ENCODE measurements at regions not wholly inside any gene's neighbourhood (a gene's known extent, or its start where the extent isn't known, plus 50 kb on each side); places are given as distances from the start of the nearest gene placed in this dataset.

- WGBS = 29% methylated on average over 3 of the region's 3 CpGs
- Histone ChIP-seq H3K9me3 (ENCODE audit: control insufficient read depth in 2 of 2, insufficient read depth in 1 of 2, low read length in 1 of 2) (no peaks in the 10 kb centered on the region), H3K36me3 (ENCODE audit: control insufficient read depth in 2 of 2, insufficient read depth in 2 of 2, low read length in 1 of 2) (no peaks in the 10 kb centered on the region), H3K4me3 (ENCODE audit: low read length in 2 of 2) (no peak overlapping the region), H3K4me1 (ENCODE audit: control insufficient read depth in 2 of 2, insufficient read depth in 2 of 2, low read length in 2 of 2) (peaks cover 26 to 57% of the 10 kb centered on the region in 2 donors), H3K27ac (ENCODE audit: low read depth in 1 of 2, low read length in 1 of 2) (peak overlapping the region; percentile 75 to 79), H3K27me3 (ENCODE audit: control insufficient read depth in 2 of 2, insufficient read depth in 1 of 2, low read length in 1 of 2) (no peaks in the 10 kb centered on the region)
- no peak for DNase-seq (ENCODE audit: low read depth in 6 of 9, low spot score in 9 of 9)
Measured at GRCh38 chr2:59887366-59887765, 666.1 kb downstream of the BCL11A start.

- H3K36me3 ChIP-seq (ENCODE audit: control insufficient read depth in 2 of 2, insufficient read depth in 2 of 2, low read length in 1 of 2) = no peaks in the 10 kb centered on the region
- 53% methylated on average over 3 of the region's 3 CpGs for WGBS
- H3K4me1 ChIP-seq (ENCODE audit: control insufficient read depth in 2 of 2, insufficient read depth in 2 of 2, low read length in 2 of 2) = peaks cover 26 to 52% of the 10 kb centered on the region in 2 donors
- H3K27me3 ChIP-seq (ENCODE audit: control insufficient read depth in 2 of 2, insufficient read depth in 1 of 2, low read length in 1 of 2) = no peaks in the 10 kb centered on the region
- no peak overlapping the region for H3K4me3 ChIP-seq (ENCODE audit: low read length in 2 of 2)
- DNase-seq (ENCODE audit: low read depth in 6 of 9, low spot score in 9 of 9) = peak in 1 of 9 donors; percentile 62
- peak overlapping the region in 1 of 2 donors; percentile 75 for H3K27ac ChIP-seq (ENCODE audit: low read depth in 1 of 2, low read length in 1 of 2)
- no peaks in the 10 kb centered on the region for H3K9me3 ChIP-seq (ENCODE audit: control insufficient read depth in 2 of 2, insufficient read depth in 1 of 2, low read length in 1 of 2)
Measured at GRCh38 chr2:59886759-59887158, 666.7 kb downstream of the BCL11A start.

GRCh38 chr2:59885541-59885940 lies 667.9 kb downstream of the BCL11A start:
- Histone ChIP-seq H3K4me1 (ENCODE audit: control insufficient read depth in 2 of 2, insufficient read depth in 2 of 2, low read length in 2 of 2) (peaks cover 24 to 47% of the 10 kb centered on the region in 2 donors), H3K27me3 (ENCODE audit: control insufficient read depth in 2 of 2, insufficient read depth in 1 of 2, low read length in 1 of 2) (no peaks in the 10 kb centered on the region), H3K4me3 (ENCODE audit: low read length in 2 of 2) (no peak overlapping the region), H3K36me3 (ENCODE audit: control insufficient read depth in 2 of 2, insufficient read depth in 2 of 2, low read length in 1 of 2) (no peaks in the 10 kb centered on the region), H3K27ac (ENCODE audit: low read depth in 1 of 2, low read length in 1 of 2) (peak overlapping the region; percentile 66 to 83), H3K9me3 (ENCODE audit: control insufficient read depth in 2 of 2, insufficient read depth in 1 of 2, low read length in 1 of 2) (no peaks in the 10 kb centered on the region)
- peak in 4 of 9 donors; percentile 51 to 80 (median 56) for DNase-seq (ENCODE audit: low read depth in 6 of 9, low spot score in 9 of 9)
- 45% methylated on average over 6 of the region's 6 CpGs for WGBS

GRCh38 chr2:59884166-59884565 lies 669.3 kb downstream of the BCL11A start:
- H3K9me3 ChIP-seq (ENCODE audit: control insufficient read depth in 2 of 2, insufficient read depth in 1 of 2, low read length in 1 of 2) = no peaks in the 10 kb centered on the region
- peaks cover 24 to 40% of the 10 kb centered on the region in 2 donors for H3K4me1 ChIP-seq (ENCODE audit: control insufficient read depth in 2 of 2, insufficient read depth in 2 of 2, low read length in 2 of 2)
- no peaks in the 10 kb centered on the region for H3K36me3 ChIP-seq (ENCODE audit: control insufficient read depth in 2 of 2, insufficient read depth in 2 of 2, low read length in 1 of 2)
- H3K27me3 ChIP-seq (ENCODE audit: control insufficient read depth in 2 of 2, insufficient read depth in 1 of 2, low read length in 1 of 2) = no peaks in the 10 kb centered on the region
- 92% methylated on average over 2 of the region's 2 CpGs for WGBS
- no peak overlapping the region for H3K4me3 ChIP-seq (ENCODE audit: low read length in 2 of 2)
- no peak overlapping the region for H3K27ac ChIP-seq (ENCODE audit: low read depth in 1 of 2, low read length in 1 of 2)
- no peak for DNase-seq (ENCODE audit: low read depth in 6 of 9, low spot score in 9 of 9)

GRCh38 chr2:59882822-59883221 lies 670.6 kb downstream of the BCL11A start:
- no peaks in the 10 kb centered on the region for H3K9me3 ChIP-seq (ENCODE audit: control insufficient read depth in 2 of 2, insufficient read depth in 1 of 2, low read length in 1 of 2)
- H3K4me1 ChIP-seq (ENCODE audit: control insufficient read depth in 2 of 2, insufficient read depth in 2 of 2, low read length in 2 of 2) = peaks cover 20 to 28% of the 10 kb centered on the region in 2 donors
- H3K4me3 ChIP-seq (ENCODE audit: low read length in 2 of 2) = no peak overlapping the region
- no peaks in the 10 kb centered on the region for H3K27me3 ChIP-seq (ENCODE audit: control insufficient read depth in 2 of 2, insufficient read depth in 1 of 2, low read length in 1 of 2)
- no peak for DNase-seq (ENCODE audit: low read depth in 6 of 9, low spot score in 9 of 9)
- WGBS = 92% methylated on average over 2 of the region's 2 CpGs
- no peak overlapping the region for H3K27ac ChIP-seq (ENCODE audit: low read depth in 1 of 2, low read length in 1 of 2)
- no peaks in the 10 kb centered on the region for H3K36me3 ChIP-seq (ENCODE audit: control insufficient read depth in 2 of 2, insufficient read depth in 2 of 2, low read length in 1 of 2)

- 96% methylated on average over 3 of the region's 3 CpGs for WGBS
- Histone ChIP-seq H3K9me3 (ENCODE audit: control insufficient read depth in 2 of 2, insufficient read depth in 1 of 2, low read length in 1 of 2) (no peaks in the 10 kb centered on the region), H3K4me1 (ENCODE audit: control insufficient read depth in 2 of 2, insufficient read depth in 2 of 2, low read length in 2 of 2) (peaks cover 15 to 23% of the 10 kb centered on the region in 2 donors), H3K4me3 (ENCODE audit: low read length in 2 of 2) (no peak overlapping the region), H3K36me3 (ENCODE audit: control insufficient read depth in 2 of 2, insufficient read depth in 2 of 2, low read length in 1 of 2) (no peaks in the 10 kb centered on the region), H3K27me3 (ENCODE audit: control insufficient read depth in 2 of 2, insufficient read depth in 1 of 2, low read length in 1 of 2) (no peaks in the 10 kb centered on the region), H3K27ac (ENCODE audit: low read depth in 1 of 2, low read length in 1 of 2) (no peak overlapping the region)
- no peak for DNase-seq (ENCODE audit: low read depth in 6 of 9, low spot score in 9 of 9)
Measured at GRCh38 chr2:59882279-59882678, 671.2 kb downstream of the BCL11A start.

GRCh38 chr2:59881218-59881617 lies 672.2 kb downstream of the BCL11A start:
- DNase-seq (ENCODE audit: low read depth in 6 of 9, low spot score in 9 of 9) = no peak
- no peaks in the 10 kb centered on the region for H3K36me3 ChIP-seq (ENCODE audit: control insufficient read depth in 2 of 2, insufficient read depth in 2 of 2, low read length in 1 of 2)
- WGBS = 92% methylated on average over 1 of the region's 1 CpG
- H3K27me3 ChIP-seq (ENCODE audit: control insufficient read depth in 2 of 2, insufficient read depth in 1 of 2, low read length in 1 of 2) = no peaks in the 10 kb centered on the region
- H3K4me1 ChIP-seq (ENCODE audit: control insufficient read depth in 2 of 2, insufficient read depth in 2 of 2, low read length in 2 of 2) = peaks cover 9 to 14% of the 10 kb centered on the region in 2 donors
- no peaks in the 10 kb centered on the region for H3K9me3 ChIP-seq (ENCODE audit: control insufficient read depth in 2 of 2, insufficient read depth in 1 of 2, low read length in 1 of 2)
- no peak overlapping the region for H3K27ac ChIP-seq (ENCODE audit: low read depth in 1 of 2, low read length in 1 of 2)
- no peak overlapping the region for H3K4me3 ChIP-seq (ENCODE audit: low read length in 2 of 2)

- Histone ChIP-seq H3K9me3 (ENCODE audit: control insufficient read depth in 2 of 2, insufficient read depth in 1 of 2, low read length in 1 of 2) (no peaks in the 10 kb centered on the region), H3K27ac (ENCODE audit: low read depth in 1 of 2, low read length in 1 of 2) (no peak overlapping the region), H3K36me3 (ENCODE audit: control insufficient read depth in 2 of 2, insufficient read depth in 2 of 2, low read length in 1 of 2) (no peaks in the 10 kb centered on the region), H3K4me1 (ENCODE audit: control insufficient read depth in 2 of 2, insufficient read depth in 2 of 2, low read length in 2 of 2) (peaks cover 9 to 18% of the 10 kb centered on the region in 2 donors), H3K27me3 (ENCODE audit: control insufficient read depth in 2 of 2, insufficient read depth in 1 of 2, low read length in 1 of 2) (no peaks in the 10 kb centered on the region), H3K4me3 (ENCODE audit: low read length in 2 of 2) (no peak overlapping the region)
- DNase-seq (ENCODE audit: low read depth in 6 of 9, low spot score in 9 of 9) = no peak
- WGBS = 94% methylated on average over 9 of the region's 9 CpGs
Measured at GRCh38 chr2:59879700-59880131, 673.7 kb downstream of the BCL11A start.

GRCh38 chr2:59875836-59876235 lies 677.6 kb downstream of the BCL11A start:
- no peaks in the 10 kb centered on the region for H3K27me3 ChIP-seq (ENCODE audit: control insufficient read depth in 2 of 2, insufficient read depth in 1 of 2, low read length in 1 of 2)
- H3K9me3 ChIP-seq (ENCODE audit: control insufficient read depth in 2 of 2, insufficient read depth in 1 of 2, low read length in 1 of 2) = no peaks in the 10 kb centered on the region
- H3K4me1 ChIP-seq (ENCODE audit: control insufficient read depth in 2 of 2, insufficient read depth in 2 of 2, low read length in 2 of 2) = peaks cover 9 to 21% of the 10 kb centered on the region in 2 donors
- 93% methylated on average over 5 of the region's 5 CpGs for WGBS
- no peaks in the 10 kb centered on the region for H3K36me3 ChIP-seq (ENCODE audit: control insufficient read depth in 2 of 2, insufficient read depth in 2 of 2, low read length in 1 of 2)
- DNase-seq (ENCODE audit: low read depth in 6 of 9, low spot score in 9 of 9) = no peak
- no peak overlapping the region for H3K4me3 ChIP-seq (ENCODE audit: low read length in 2 of 2)
- H3K27ac ChIP-seq (ENCODE audit: low read depth in 1 of 2, low read length in 1 of 2) = no peak overlapping the region
